ENCODE measurements at regions not wholly inside any gene's neighbourhood (a gene's known extent, or its start where the extent isn't known, plus 50 kb on each side); places are given as distances from the start of the nearest gene placed in this dataset.

GRCh38 chr5:142500227-142500905 lies 175.5 kb upstream of the SPRY4 start:
- TF ChIP-seq EZH2 (IDR thresholded peaks at IDR 0.05; ENCODE audit: borderline replicate concordance, insufficient read depth, low read depth, low read length, poor library complexity, severe bottlenecking) (no peak), CTCF (IDR thresholded peaks at IDR 0.05) (no peak)
